Skeletal muscle satellite cell (primary cell): ENCODE measurements at regions not wholly inside any gene's neighbourhood (a gene's known extent, or its start where the extent isn't known, plus 50 kb on each side); places are given as distances from the start of the nearest gene placed in this dataset.

Source experiments
- H3K27me3 ChIP-seq: 2 replicates; pipeline ENCODE4 v1.7.0; 2013; ENCODE audit warnings: low read length; ENCODE audit not compliant: control insufficient read depth, insufficient read depth
- H3K36me3 ChIP-seq: 2 replicates; pipeline ENCODE4 v1.7.0; 2013; ENCODE audit warnings: mild to moderate bottlenecking, control low read depth, low read length; ENCODE audit not compliant: insufficient read depth
- H3K4me1 ChIP-seq: 2 replicates; pipeline ENCODE4 v1.7.0; 2013; ENCODE audit warnings: low read length; ENCODE audit not compliant: control insufficient read depth, insufficient read depth
- H3K4me2 ChIP-seq: 2 replicates; pipeline ENCODE4 v1.7.0; 2013; ENCODE audit warnings: mild to moderate bottlenecking, low read length
- H3K4me3 ChIP-seq: 2 replicates; pipeline ENCODE4 v1.7.0; 2013; ENCODE audit warnings: low read length
- H3K9ac ChIP-seq: 2 replicates; pipeline ENCODE4 v1.7.0; 2013; ENCODE audit warnings: mild to moderate bottlenecking, low read depth, low read length, moderate library complexity
- H3K9me3 ChIP-seq: replicated peaks from 2 replicates; pipeline ENCODE4 v1.7.0; 2013; ENCODE audit warnings: mild to moderate bottlenecking, control low read depth, low read length

- Histone ChIP-seq H3K36me3 (no peaks in the 10 kb centered on the region), H3K27me3 (no peaks in the 10 kb centered on the region), H3K4me3 (no peak overlapping the region), H3K4me1 (no peaks in the 10 kb centered on the region), H3K4me2 (no peak overlapping the region), H3K9me3 (no peaks in the 10 kb centered on the region), H3K9ac (no peak overlapping the region)
Measured at GRCh38 chr16:72620853-72621252, 427.1 kb downstream of the ZFHX3 start.

- H3K4me1 ChIP-seq = no peaks in the 10 kb centered on the region
- no peak overlapping the region for H3K4me2 ChIP-seq
- no peak overlapping the region for H3K9ac ChIP-seq
- H3K36me3 ChIP-seq = no peaks in the 10 kb centered on the region
- no peak overlapping the region for H3K4me3 ChIP-seq
- no peaks in the 10 kb centered on the region for H3K9me3 ChIP-seq
- H3K27me3 ChIP-seq = no peaks in the 10 kb centered on the region
Measured at GRCh38 chr16:72620348-72620747, 427.6 kb downstream of the ZFHX3 start.

- Histone ChIP-seq H3K36me3 (no peaks in the 10 kb centered on the region), H3K4me1 (peaks cover 5% of the 10 kb centered on the region), H3K4me3 (no peak overlapping the region), H3K9ac (no peak overlapping the region), H3K27me3 (no peaks in the 10 kb centered on the region), H3K9me3 (no peaks in the 10 kb centered on the region), H3K4me2 (no peak overlapping the region)
Measured at GRCh38 chr16:72615856-72616255, 432.1 kb downstream of the ZFHX3 start.

- H3K27me3 ChIP-seq = no peaks in the 10 kb centered on the region
- no peak overlapping the region for H3K4me3 ChIP-seq
- H3K36me3 ChIP-seq = no peaks in the 10 kb centered on the region
- no peaks in the 10 kb centered on the region for H3K9me3 ChIP-seq
- no peak overlapping the region for H3K9ac ChIP-seq
- H3K4me1 ChIP-seq = peaks cover 5% of the 10 kb centered on the region
- no peak overlapping the region for H3K4me2 ChIP-seq
Measured at GRCh38 chr16:72612718-72613117, 435.2 kb downstream of the ZFHX3 start.

- no peak overlapping the region for H3K4me2 ChIP-seq
- peaks cover 5% of the 10 kb centered on the region for H3K4me1 ChIP-seq
- no peak overlapping the region for H3K4me3 ChIP-seq
- no peaks in the 10 kb centered on the region for H3K9me3 ChIP-seq
- no peak overlapping the region for H3K9ac ChIP-seq
- no peaks in the 10 kb centered on the region for H3K27me3 ChIP-seq
- no peaks in the 10 kb centered on the region for H3K36me3 ChIP-seq
Measured at GRCh38 chr16:72612256-72612655, 435.7 kb downstream of the ZFHX3 start.

GRCh38 chr16:72609933-72610332 is 438.0 kb upstream of the PMFBP1 start:
- no peak overlapping the region for H3K4me3 ChIP-seq
- H3K9me3 ChIP-seq = no peaks in the 10 kb centered on the region
- H3K9ac ChIP-seq = no peak overlapping the region
- no peak overlapping the region for H3K4me2 ChIP-seq
- no peaks in the 10 kb centered on the region for H3K36me3 ChIP-seq
- H3K27me3 ChIP-seq = no peaks in the 10 kb centered on the region
- H3K4me1 ChIP-seq = peaks cover 5% of the 10 kb centered on the region

- Histone ChIP-seq H3K4me3 (no peak overlapping the region), H3K4me1 (peaks cover 5% of the 10 kb centered on the region), H3K27me3 (no peaks in the 10 kb centered on the region), H3K9ac (no peak overlapping the region), H3K9me3 (no peaks in the 10 kb centered on the region), H3K4me2 (no peak overlapping the region), H3K36me3 (no peaks in the 10 kb centered on the region)
Measured at GRCh38 chr16:72609066-72609465, 437.1 kb upstream of the PMFBP1 start.

- Histone ChIP-seq H3K36me3 (no peaks in the 10 kb centered on the region), H3K9me3 (no peaks in the 10 kb centered on the region), H3K4me1 (no peaks in the 10 kb centered on the region), H3K9ac (no peak overlapping the region), H3K4me3 (no peak overlapping the region), H3K27me3 (no peaks in the 10 kb centered on the region), H3K4me2 (no peak overlapping the region)
Measured at GRCh38 chr16:72604375-72604774, 432.4 kb upstream of the PMFBP1 start.

- H3K4me3 ChIP-seq = no peak overlapping the region
- no peak overlapping the region for H3K9ac ChIP-seq
- H3K27me3 ChIP-seq = no peaks in the 10 kb centered on the region
- H3K4me1 ChIP-seq = no peaks in the 10 kb centered on the region
- H3K4me2 ChIP-seq = no peak overlapping the region
- no peaks in the 10 kb centered on the region for H3K36me3 ChIP-seq
- no peaks in the 10 kb centered on the region for H3K9me3 ChIP-seq
Measured at GRCh38 chr16:72602499-72602898, 430.5 kb upstream of the PMFBP1 start.

GRCh38 chr16:72598696-72599095 is 426.7 kb upstream of the PMFBP1 start:
- no peaks in the 10 kb centered on the region for H3K9me3 ChIP-seq
- no peak overlapping the region for H3K4me2 ChIP-seq
- no peaks in the 10 kb centered on the region for H3K4me1 ChIP-seq
- H3K9ac ChIP-seq = no peak overlapping the region
- H3K27me3 ChIP-seq = no peaks in the 10 kb centered on the region
- no peaks in the 10 kb centered on the region for H3K36me3 ChIP-seq
- no peak overlapping the region for H3K4me3 ChIP-seq

- Histone ChIP-seq H3K4me3 (no peak overlapping the region), H3K27me3 (no peaks in the 10 kb centered on the region), H3K4me2 (no peak overlapping the region), H3K9ac (no peak overlapping the region), H3K9me3 (no peaks in the 10 kb centered on the region), H3K36me3 (no peaks in the 10 kb centered on the region), H3K4me1 (no peaks in the 10 kb centered on the region)
Measured at GRCh38 chr16:72597938-72598337, 426.0 kb upstream of the PMFBP1 start.

- H3K4me1 ChIP-seq = no peaks in the 10 kb centered on the region
- H3K9me3 ChIP-seq = no peaks in the 10 kb centered on the region
Measured at GRCh38 chr16:72596373-72596772, 424.4 kb upstream of the PMFBP1 start.

More at GRCh38 chr16:72596373-72596772, 424.4 kb upstream of the PMFBP1 start:
- no peak overlapping the region for H3K4me3 ChIP-seq
- no peak overlapping the region for H3K4me2 ChIP-seq
- H3K9ac ChIP-seq = no peak overlapping the region
- no peaks in the 10 kb centered on the region for H3K27me3 ChIP-seq
- no peaks in the 10 kb centered on the region for H3K36me3 ChIP-seq
